GM21526 (cell line): ENCODE measurements at regions not wholly inside any gene's neighbourhood (a gene's known extent, or its start where the extent isn't known, plus 50 kb on each side); places are given as distances from the start of the nearest gene placed in this dataset.
"Not testable (repeated sequence)": the region's sequence is repeated elsewhere in the genome, so short reads cannot be mapped to it uniquely, and the experiment has no call there.

Experiments
- ATAC-seq: cut with Tn5 transposase; IDR thresholded peaks from one replicate; pipeline ENCODE4 v1.9.1; 2021; ENCODE audit warnings: moderate library complexity; ENCODE audit not compliant: unreplicated experiment, low FRiP score

GRCh38 chr14:66237741-66238140 lies 248.4 kb upstream of the CCDC196 start:
- ATAC-seq, result no peak

GRCh38 chr14:66238969-66239368 lies 247.2 kb upstream of the CCDC196 start:
- no peak for ATAC-seq

GRCh38 chr14:66239589-66239988 lies 246.6 kb upstream of the CCDC196 start:
- ATAC-seq, result no peak

- no peak for ATAC-seq
Measured at GRCh38 chr14:66240105-66240504, 246.1 kb upstream of the CCDC196 start.

GRCh38 chr14:66242001-66242400 lies 244.2 kb upstream of the CCDC196 start:
- no peak for ATAC-seq

GRCh38 chr14:66244834-66245233 lies 241.3 kb upstream of the CCDC196 start:
- ATAC-seq, result no peak

GRCh38 chr14:66247662-66248193 lies 238.4 kb upstream of the CCDC196 start:
- ATAC-seq, result no peak

GRCh38 chr14:66248256-66248655 lies 237.9 kb upstream of the CCDC196 start:
- ATAC-seq, result no peak

GRCh38 chr14:66249544-66249943 lies 236.6 kb upstream of the CCDC196 start:
- no peak for ATAC-seq

GRCh38 chr14:66254038-66254437 lies 232.1 kb upstream of the CCDC196 start:
- ATAC-seq, result no peak

GRCh38 chr14:66268802-66269334 lies 217.3 kb upstream of the CCDC196 start:
- no peak for ATAC-seq

- ATAC-seq, result no peak
Measured at GRCh38 chr14:66272221-66272620, 213.9 kb upstream of the CCDC196 start.

GRCh38 chr14:66273261-66273832 lies 212.8 kb upstream of the CCDC196 start:
- no peak for ATAC-seq

GRCh38 chr14:66278418-66278817 lies 207.8 kb upstream of the CCDC196 start:
- not testable (repeated sequence) for ATAC-seq

GRCh38 chr14:66281036-66281776 lies 205.0 kb upstream of the CCDC196 start:
- ATAC-seq, result no peak

- ATAC-seq, result no peak
Measured at GRCh38 chr14:66284346-66284745, 201.8 kb upstream of the CCDC196 start.

- ATAC-seq, result no peak
Measured at GRCh38 chr14:66288511-66288910, 197.7 kb upstream of the CCDC196 start.

GRCh38 chr14:66291756-66292155 lies 194.4 kb upstream of the CCDC196 start:
- ATAC-seq, result no peak

- ATAC-seq, result no peak
Measured at GRCh38 chr14:66293533-66294105, 192.6 kb upstream of the CCDC196 start.

- no peak for ATAC-seq
Measured at GRCh38 chr14:66295386-66295785, 190.8 kb upstream of the CCDC196 start.

- ATAC-seq, result no peak
Measured at GRCh38 chr14:66300886-66301285, 185.3 kb upstream of the CCDC196 start.
